ENCODE measurements at regions not wholly inside any gene's neighbourhood (a gene's known extent, or its start where the extent isn't known, plus 50 kb on each side); places are given as distances from the start of the nearest gene placed in this dataset.

DNA sequence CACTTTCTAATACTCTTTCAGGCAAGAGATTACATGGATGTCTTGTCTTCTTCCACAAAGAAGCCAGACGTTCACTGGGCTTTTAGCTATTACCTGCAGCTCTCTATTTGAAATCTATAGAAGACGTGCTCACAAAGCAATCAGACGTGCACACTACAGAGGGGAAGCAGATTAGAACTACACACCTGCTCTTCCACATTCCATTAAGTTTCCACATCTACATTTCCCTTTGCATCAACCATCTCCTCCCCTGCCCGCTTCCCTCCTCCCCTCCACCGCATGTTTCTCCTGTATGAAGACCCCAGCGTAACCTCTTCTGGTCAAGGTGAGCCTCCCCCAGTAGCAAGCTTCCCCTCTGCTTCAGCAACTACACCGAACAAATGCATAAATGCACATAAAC, 119.8 kb downstream of the DHX15 start:
- no peak overlapping the region for H3K4me3 ChIP-seq
- intact Hi-C loops (cut with DNase I), result no loop called here
- ATAC-seq (no peak), DNase-seq (no peak)
- TF ChIP-seq, protein P1, sequence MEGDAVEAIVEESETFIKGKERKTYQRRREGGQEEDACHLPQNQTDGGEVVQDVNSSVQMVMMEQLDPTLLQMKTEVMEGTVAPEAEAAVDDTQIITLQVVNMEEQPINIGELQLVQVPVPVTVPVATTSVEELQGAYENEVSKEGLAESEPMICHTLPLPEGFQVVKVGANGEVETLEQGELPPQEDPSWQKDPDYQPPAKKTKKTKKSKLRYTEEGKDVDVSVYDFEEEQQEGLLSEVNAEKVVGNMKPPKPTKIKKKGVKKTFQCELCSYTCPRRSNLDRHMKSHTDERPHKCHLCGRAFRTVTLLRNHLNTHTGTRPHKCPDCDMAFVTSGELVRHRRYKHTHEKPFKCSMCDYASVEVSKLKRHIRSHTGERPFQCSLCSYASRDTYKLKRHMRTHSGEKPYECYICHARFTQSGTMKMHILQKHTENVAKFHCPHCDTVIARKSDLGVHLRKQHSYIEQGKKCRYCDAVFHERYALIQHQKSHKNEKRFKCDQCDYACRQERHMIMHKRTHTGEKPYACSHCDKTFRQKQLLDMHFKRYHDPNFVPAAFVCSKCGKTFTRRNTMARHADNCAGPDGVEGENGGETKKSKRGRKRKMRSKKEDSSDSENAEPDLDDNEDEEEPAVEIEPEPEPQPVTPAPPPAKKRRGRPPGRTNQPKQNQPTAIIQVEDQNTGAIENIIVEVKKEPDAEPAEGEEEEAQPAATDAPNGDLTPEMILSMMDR (IDR thresholded peaks at IDR 0.05), result no peak
- H3K4me1 ChIP-seq, result peaks cover under 1% of the 10 kb centered on the region
- H3K36me3 ChIP-seq (ENCODE audit: insufficient read depth in 1 of 2, low read depth in 1 of 2), result no peaks in the 10 kb centered on the region
- no peaks in the 10 kb centered on the region for H3K9me3 ChIP-seq
- WGBS, 3 donors, result 89 to 92% (median 92%) methylated on average over 7 of the region's 7 CpGs
- H3K27ac ChIP-seq, result no peak overlapping the region
- H3K27me3 ChIP-seq (ENCODE audit: insufficient read depth in 3 of 3, low read length in 2 of 3), result peaks cover 2 to 5% (median 4%) of the 10 kb centered on the region in 3 donors

DNA sequence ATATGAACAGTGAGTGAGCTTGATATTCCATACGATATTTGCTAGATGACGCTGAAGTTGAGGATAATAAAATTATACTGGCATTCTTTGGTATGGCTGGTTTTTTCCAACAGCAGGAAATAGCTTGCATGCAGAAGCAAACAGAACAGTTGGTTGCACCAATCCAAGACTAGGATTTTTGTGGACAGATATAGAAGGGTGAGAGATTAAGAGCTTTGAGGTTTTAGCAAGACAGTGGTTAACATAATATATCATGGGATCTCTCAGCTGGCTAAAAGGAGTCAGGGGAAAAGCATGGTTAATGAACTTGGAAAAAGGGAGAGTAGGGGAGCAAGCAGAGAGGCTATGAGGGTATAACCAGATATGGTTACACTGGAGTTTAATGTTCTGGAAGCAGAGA, 127.9 kb downstream of the DHX15 start:
- no peak overlapping the region for H3K27ac ChIP-seq
- WGBS, 3 donors, result 61 to 68% (median 65%) methylated on average over 2 of the region's 2 CpGs
- DNase-seq (no peak), ATAC-seq (no peak)
- H3K9me3 ChIP-seq, result no peaks in the 10 kb centered on the region
- TF ChIP-seq, protein P1 (IDR thresholded peaks at IDR 0.05), result no peak
- H3K27me3 ChIP-seq (ENCODE audit: insufficient read depth in 3 of 3, low read length in 2 of 3), result no peaks in the 10 kb centered on the region
- H3K4me3 ChIP-seq, result no peak overlapping the region
- H3K36me3 ChIP-seq (ENCODE audit: insufficient read depth in 1 of 2, low read depth in 1 of 2), result no peaks in the 10 kb centered on the region
- H3K4me1 ChIP-seq, result no peaks in the 10 kb centered on the region
- intact Hi-C loops (cut with DNase I), result no loop called here

DNA sequence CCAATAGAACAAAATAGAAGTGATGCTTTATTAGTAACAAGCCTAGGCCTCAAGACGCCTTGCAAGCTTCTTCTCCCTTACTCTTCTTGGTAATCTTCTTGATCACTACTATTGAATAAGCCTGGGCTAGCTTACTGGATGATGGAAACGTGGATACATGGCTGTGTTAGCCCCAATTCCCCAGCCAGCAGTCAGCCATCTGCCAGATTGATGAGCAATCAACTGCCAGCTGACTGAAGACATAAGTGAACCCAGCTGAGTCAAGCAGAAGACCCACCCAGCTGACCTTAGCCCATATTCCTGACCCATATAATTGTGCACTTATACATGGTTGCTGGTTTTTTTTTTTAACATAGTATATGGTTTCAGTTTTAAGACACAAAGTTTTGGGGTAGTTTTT, 130.4 kb downstream of the DHX15 start:
- Histone ChIP-seq H3K27me3 (ENCODE audit: insufficient read depth in 3 of 3, low read length in 2 of 3) (no peaks in the 10 kb centered on the region), H3K9me3 (no peaks in the 10 kb centered on the region), H3K27ac (no peak overlapping the region), H3K4me3 (no peak overlapping the region), H3K36me3 (ENCODE audit: insufficient read depth in 1 of 2, low read depth in 1 of 2) (no peaks in the 10 kb centered on the region), H3K4me1 (no peaks in the 10 kb centered on the region)
- TF ChIP-seq, protein P1 (IDR thresholded peaks at IDR 0.05), result no peak
- no peak for ATAC-seq
- intact Hi-C loops (cut with DNase I), result no loop called here
- DNase-seq, result no peak
- WGBS, 3 donors, result 59 to 68% (median 66%) methylated on average over 2 of the region's 2 CpGs

DNA sequence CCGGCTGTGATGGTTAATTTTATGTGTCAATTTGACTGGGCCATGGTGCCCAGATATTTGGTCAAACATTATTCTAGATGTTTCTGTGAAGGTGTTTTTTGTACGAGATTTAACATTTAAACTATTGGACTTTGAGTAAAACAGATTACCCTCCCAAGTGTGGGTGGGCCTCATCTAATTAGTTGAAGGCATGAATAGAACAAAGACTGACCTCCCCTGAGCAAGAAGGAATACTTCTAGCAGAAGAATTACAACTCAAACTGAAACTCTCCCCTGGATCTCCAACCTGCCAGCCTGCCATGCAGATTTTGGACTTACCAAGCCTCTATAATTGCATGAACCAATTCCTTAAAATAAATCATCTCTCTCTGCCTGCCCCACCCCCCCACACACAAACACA, 132.5 kb downstream of the DHX15 start:
- no peaks in the 10 kb centered on the region for H3K9me3 ChIP-seq
- DNase-seq (no peak), ATAC-seq (no peak)
- H3K36me3 ChIP-seq (ENCODE audit: insufficient read depth in 1 of 2, low read depth in 1 of 2), result no peaks in the 10 kb centered on the region
- no peak overlapping the region for H3K27ac ChIP-seq
- H3K4me1 ChIP-seq, result no peaks in the 10 kb centered on the region
- TF ChIP-seq, protein P1 (IDR thresholded peaks at IDR 0.05), result no peak
- no peak overlapping the region for H3K4me3 ChIP-seq
- no peaks in the 10 kb centered on the region for H3K27me3 ChIP-seq (ENCODE audit: insufficient read depth in 3 of 3, low read length in 2 of 3)
- WGBS, 3 donors, result 81 to 88% (median 87%) methylated on average over 2 of the region's 2 CpGs
- intact Hi-C loops (cut with DNase I), result no loop called here

DNA sequence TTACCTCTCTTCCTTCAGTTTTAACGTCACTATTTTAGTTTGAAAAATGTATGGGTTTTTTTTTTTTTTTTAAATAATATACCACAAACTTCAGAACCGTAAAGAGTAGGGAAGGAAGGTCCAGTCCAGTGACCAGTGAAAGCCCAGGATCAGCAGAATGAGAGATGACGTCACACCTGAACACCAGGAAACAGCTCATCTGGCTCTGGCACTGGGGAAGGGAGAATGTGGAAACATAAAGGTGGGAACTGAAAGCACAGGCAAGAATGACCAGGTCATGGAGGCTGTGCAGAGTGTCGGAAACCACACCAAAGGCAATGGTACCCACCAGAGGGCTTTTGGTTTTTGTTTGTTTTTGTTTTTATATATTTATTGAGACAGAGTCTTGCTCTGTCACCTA, 141.2 kb downstream of the DHX15 start:
- Histone ChIP-seq H3K27me3 (ENCODE audit: insufficient read depth in 3 of 3, low read length in 2 of 3) (no peaks in the 10 kb centered on the region), H3K9me3 (no peaks in the 10 kb centered on the region), H3K36me3 (ENCODE audit: insufficient read depth in 1 of 2, low read depth in 1 of 2) (no peaks in the 10 kb centered on the region), H3K4me1 (no peaks in the 10 kb centered on the region), H3K4me3 (no peak overlapping the region), H3K27ac (no peak overlapping the region)
- 77 to 84% (median 81%) methylated on average over 4 of the region's 4 CpGs for WGBS, 3 donors
- intact Hi-C loops (cut with DNase I), result no loop called here
- no peak for ATAC-seq
- TF ChIP-seq, protein P1 (IDR thresholded peaks at IDR 0.05), result no peak
- DNase-seq, result no peak
